HCT116 (cell line): ENCODE measurements at regions not wholly inside any gene's neighbourhood (a gene's known extent, or its start where the extent isn't known, plus 50 kb on each side); places are given as distances from the start of the nearest gene placed in this dataset.

ENCODE experiments used
- ATAC-seq: fragments of 200-7000 bp; cut with Tn5 transposase; 2 replicates; pipeline ENCODE4 v1.9.1; 2020; ENCODE audit warnings: mild to moderate bottlenecking, moderate library complexity
- BruUV-seq: library from RNA; stranded (reverse); fragments of 400-500 nt; replicated peaks from 2 replicates; lab custom pipeline; 2021; lab: Mats Ljungman, UMichigan
- CTCF ChIA-PET: fragments of 300-600 bp; sonication (Branson Sonifier 250); formaldehyde crosslinking; loops from one replicate; lab custom pipeline; 2021; ENCODE audit warnings: antibody characterized with exemption; lab: Charles Lee
- POLR2A ChIA-PET: fragments of 300-600, 350-600 bp; sonication (Branson Sonifier 250); formaldehyde crosslinking; loops from one replicate; lab custom pipeline; 2021; ENCODE audit warnings: antibody characterized with exemption; lab: Charles Lee
- RAD21 ChIA-PET, 2 experiments: fragments of 300-600 bp; sonication (Branson Sonifier 250); formaldehyde crosslinking; loops; one replicate each; lab custom pipeline; 2023; ENCODE audit warnings: low total read pairs in 2 of 2; ENCODE audit not compliant: uncharacterized antibody in 2 of 2, unreplicated experiment in 2 of 2, low non-redundant PET in 1 of 2; lab: Charles Lee
- DNase-seq: peaks from one replicate; pipeline ENCODE4 v3.0.0-alpha.2; 2010; ENCODE audit warnings: low read depth, low spot score
- H2AFZ ChIP-seq: fragments of 200-600 bp; shearing (Covaris generic), sonication (generic); 2 replicates; pipeline ENCODE4 v1.6.1; 2017; ENCODE audit warnings: low read depth, mixed run types, mixed read lengths, antibody characterized with exemption, low read length; ENCODE audit not compliant: poor library complexity, severe bottlenecking
- H3K27ac ChIP-seq: 2 replicates; pipeline ENCODE4 v1.5.1; 2012; ENCODE audit warnings: low read depth, low read length
- H3K27me3 ChIP-seq: fragments of 200-600 bp; sonication (generic); 2 replicates; pipeline ENCODE4 v1.6.1; 2016; ENCODE audit warnings: mixed run types, low read length, mixed read lengths; ENCODE audit not compliant: insufficient read depth
- H3K36me3 ChIP-seq, 2 experiments: fragments of 200-500 bp in 1 of 2; fragments of 200-600 bp in 1 of 2; sonication (Bioruptor generic) in 1 of 2; sonication (generic) in 1 of 2; 2 replicates each; pipeline versions ENCODE4 v1.5.1 to v1.6.1; 2014 to 2016; ENCODE audit warnings: low read length in 2 of 2, inconsistent platforms in 1 of 2, mixed read lengths in 1 of 2, mixed run types in 1 of 2; ENCODE audit not compliant: insufficient read depth in 2 of 2, control insufficient read depth in 1 of 2
- H3K4me1 ChIP-seq, 2 experiments: fragments of 200-600 bp in 1 of 2; sonication (generic) in 1 of 2; 2 replicates each; pipeline versions ENCODE4 v1.5.1 to v1.6.1; 2012 to 2017; ENCODE audit warnings: low read length in 2 of 2, inconsistent platforms in 1 of 2, mild to moderate bottlenecking in 1 of 2, mixed read lengths in 1 of 2, mixed run types in 1 of 2, moderate library complexity in 1 of 2; ENCODE audit not compliant: insufficient read depth in 2 of 2, control insufficient read depth in 1 of 2
- H3K4me2 ChIP-seq: fragments of 200-600 bp; sonication (generic); 2 replicates; pipeline ENCODE4 v1.6.1; 2017; ENCODE audit warnings: mixed run types, low read length, mixed read lengths
- H3K4me3 ChIP-seq, 2 experiments: fragments of 200-600 bp in 1 of 2; sonication (generic) in 1 of 2; replicated peaks in 1 of 2; 2 replicates each; pipeline ENCODE4 v1.5.1; 2011 to 2016; ENCODE audit warnings: low read length in 2 of 2, control low read depth in 1 of 2, low read depth in 1 of 2, mild to moderate bottlenecking in 1 of 2, mixed read lengths in 1 of 2, mixed run types in 1 of 2
- H3K79me2 ChIP-seq: fragments of 200-600 bp; sonication (generic); 2 replicates; pipeline ENCODE4 v1.6.1; 2017; ENCODE audit warnings: mild to moderate bottlenecking, mixed run types, low read length, moderate library complexity, mixed read lengths; ENCODE audit not compliant: insufficient read depth
- H3K9ac ChIP-seq: fragments of 200-600 bp; sonication (generic); 2 replicates; pipeline ENCODE4 v1.6.1; 2016; ENCODE audit warnings: low read length, mixed read lengths
- H3K9me2 ChIP-seq: fragments of 200-600 bp; sonication (generic), shearing (Covaris generic); 2 replicates; pipeline ENCODE4 v1.6.1; 2017; ENCODE audit warnings: mixed run types, mild to moderate bottlenecking, moderate library complexity; ENCODE audit not compliant: insufficient read depth
- H3K9me3 ChIP-seq, 2 experiments: fragments of 200-500 bp in 1 of 2; fragments of 200-600 bp in 1 of 2; sonication (Bioruptor generic) in 1 of 2; sonication (generic) in 1 of 2; 2 replicates each; pipeline ENCODE4 v1.6.1; 2014 to 2017; ENCODE audit warnings: low read length in 2 of 2, mixed read lengths in 2 of 2, inconsistent platforms in 1 of 2, low read depth in 1 of 2, mild to moderate bottlenecking in 1 of 2, mixed run types in 1 of 2, moderate library complexity in 1 of 2; ENCODE audit not compliant: control insufficient read depth in 1 of 2, insufficient read depth in 1 of 2
- H4K20me1 ChIP-seq: fragments of 200-600 bp; sonication (generic), shearing (Covaris generic); 2 replicates; pipeline ENCODE4 v1.6.1; 2017; ENCODE audit warnings: mixed run types, mild to moderate bottlenecking, moderate library complexity; ENCODE audit not compliant: insufficient read depth
- CEBPB ChIP-seq: IDR thresholded peaks from 2 replicates; pipeline ENCODE4 v1.6.1; 2012; ENCODE audit warnings: low read depth
- CTCF ChIP-seq, 3 experiments: fragments of 200-600 bp in 1 of 3; sonication (generic) in 1 of 3; IDR thresholded peaks in 2 of 3; conservative IDR thresholded peaks in 1 of 3; 2 replicates each; pipeline ENCODE4 v1.5.1; 2012 to 2017; ENCODE audit warnings: low read depth in 2 of 3, low read length in 2 of 3, antibody characterized with exemption in 1 of 3, borderline replicate concordance in 1 of 3, control low read depth in 1 of 3, mild to moderate bottlenecking in 1 of 3, mixed read lengths in 1 of 3, mixed run types in 1 of 3, moderate library complexity in 1 of 3; ENCODE audit not compliant: insufficient read depth in 1 of 3
- ELF1 ChIP-seq: IDR thresholded peaks from 2 replicates; pipeline ENCODE4 v1.6.1; 2012; ENCODE audit warnings: low read depth, borderline replicate concordance
- intact Hi-C: fragments of 100-400 bp; cut with micrococcal nuclease; formaldehyde crosslinking; loops from 2 replicates; pipeline ENCODE4 v1.10.0; 2022
- TF ChIP-seq, protein P1 (sequence below): IDR thresholded peaks from 2 replicates; pipeline ENCODE4 v1.6.1; 2011; ENCODE audit warnings: mild to moderate bottlenecking, low read length, moderate library complexity; ENCODE audit not compliant: insufficient replicate concordance; ENCODE audit errors: extremely low read depth
- TF ChIP-seq, protein P2 (sequence below): IDR thresholded peaks from 2 replicates; pipeline ENCODE4 v1.6.1; 2012; ENCODE audit warnings: low read depth

DNA sequence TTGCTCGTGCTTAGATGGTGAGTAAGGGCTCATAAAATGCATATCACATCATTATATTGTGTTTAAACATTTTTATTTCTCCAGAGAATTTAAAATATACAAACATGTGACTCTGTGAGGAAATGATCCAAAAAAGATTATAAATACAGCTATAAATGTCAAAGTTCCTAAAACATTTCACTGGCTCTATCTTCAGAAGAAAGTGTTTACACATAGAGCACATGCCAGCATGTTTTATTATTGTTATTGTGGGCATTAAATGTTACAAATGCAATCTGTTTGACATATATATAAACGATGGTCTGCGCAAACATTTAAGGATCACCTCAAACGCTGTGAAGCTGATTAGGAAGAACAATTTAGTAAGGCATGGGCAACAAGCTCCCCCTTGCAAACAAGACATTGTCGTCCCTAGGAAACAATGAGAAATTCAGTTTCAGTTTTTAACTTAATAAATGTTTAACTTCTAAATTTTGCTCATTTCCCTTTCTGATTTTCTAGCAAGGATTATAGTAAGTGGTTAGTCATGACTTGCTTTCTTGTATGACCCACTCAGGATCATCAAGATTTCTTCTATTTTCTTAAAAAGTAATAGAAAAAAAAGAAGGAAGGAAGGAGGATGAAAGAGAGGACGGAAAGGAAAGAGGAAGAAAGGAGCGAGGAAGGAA lies 207.5 kb downstream of the SATB1 start:
- CTCF ChIA-PET: no interaction called here
- POLR2A ChIA-PET: no interaction called here

More for the DNA sequence above, 207.5 kb downstream of the SATB1 start:
- H3K79me2 ChIP-seq: no peaks in the 10 kb centered on the region
- H3K9ac ChIP-seq: no peak overlapping the region
- TF ChIP-seq, protein P1, sequence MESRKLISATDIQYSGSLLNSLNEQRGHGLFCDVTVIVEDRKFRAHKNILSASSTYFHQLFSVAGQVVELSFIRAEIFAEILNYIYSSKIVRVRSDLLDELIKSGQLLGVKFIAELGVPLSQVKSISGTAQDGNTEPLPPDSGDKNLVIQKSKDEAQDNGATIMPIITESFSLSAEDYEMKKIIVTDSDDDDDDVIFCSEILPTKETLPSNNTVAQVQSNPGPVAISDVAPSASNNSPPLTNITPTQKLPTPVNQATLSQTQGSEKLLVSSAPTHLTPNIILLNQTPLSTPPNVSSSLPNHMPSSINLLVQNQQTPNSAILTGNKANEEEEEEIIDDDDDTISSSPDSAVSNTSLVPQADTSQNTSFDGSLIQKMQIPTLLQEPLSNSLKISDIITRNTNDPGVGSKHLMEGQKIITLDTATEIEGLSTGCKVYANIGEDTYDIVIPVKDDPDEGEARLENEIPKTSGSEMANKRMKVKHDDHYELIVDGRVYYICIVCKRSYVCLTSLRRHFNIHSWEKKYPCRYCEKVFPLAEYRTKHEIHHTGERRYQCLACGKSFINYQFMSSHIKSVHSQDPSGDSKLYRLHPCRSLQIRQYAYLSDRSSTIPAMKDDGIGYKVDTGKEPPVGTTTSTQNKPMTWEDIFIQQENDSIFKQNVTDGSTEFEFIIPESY: no peak
- TF ChIP-seq, protein P2, sequence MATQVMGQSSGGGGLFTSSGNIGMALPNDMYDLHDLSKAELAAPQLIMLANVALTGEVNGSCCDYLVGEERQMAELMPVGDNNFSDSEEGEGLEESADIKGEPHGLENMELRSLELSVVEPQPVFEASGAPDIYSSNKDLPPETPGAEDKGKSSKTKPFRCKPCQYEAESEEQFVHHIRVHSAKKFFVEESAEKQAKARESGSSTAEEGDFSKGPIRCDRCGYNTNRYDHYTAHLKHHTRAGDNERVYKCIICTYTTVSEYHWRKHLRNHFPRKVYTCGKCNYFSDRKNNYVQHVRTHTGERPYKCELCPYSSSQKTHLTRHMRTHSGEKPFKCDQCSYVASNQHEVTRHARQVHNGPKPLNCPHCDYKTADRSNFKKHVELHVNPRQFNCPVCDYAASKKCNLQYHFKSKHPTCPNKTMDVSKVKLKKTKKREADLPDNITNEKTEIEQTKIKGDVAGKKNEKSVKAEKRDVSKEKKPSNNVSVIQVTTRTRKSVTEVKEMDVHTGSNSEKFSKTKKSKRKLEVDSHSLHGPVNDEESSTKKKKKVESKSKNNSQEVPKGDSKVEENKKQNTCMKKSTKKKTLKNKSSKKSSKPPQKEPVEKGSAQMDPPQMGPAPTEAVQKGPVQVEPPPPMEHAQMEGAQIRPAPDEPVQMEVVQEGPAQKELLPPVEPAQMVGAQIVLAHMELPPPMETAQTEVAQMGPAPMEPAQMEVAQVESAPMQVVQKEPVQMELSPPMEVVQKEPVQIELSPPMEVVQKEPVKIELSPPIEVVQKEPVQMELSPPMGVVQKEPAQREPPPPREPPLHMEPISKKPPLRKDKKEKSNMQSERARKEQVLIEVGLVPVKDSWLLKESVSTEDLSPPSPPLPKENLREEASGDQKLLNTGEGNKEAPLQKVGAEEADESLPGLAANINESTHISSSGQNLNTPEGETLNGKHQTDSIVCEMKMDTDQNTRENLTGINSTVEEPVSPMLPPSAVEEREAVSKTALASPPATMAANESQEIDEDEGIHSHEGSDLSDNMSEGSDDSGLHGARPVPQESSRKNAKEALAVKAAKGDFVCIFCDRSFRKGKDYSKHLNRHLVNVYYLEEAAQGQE: no peak
- TF ChIP-seq CEBPB: no peak
- TF ChIP-seq CTCF (IDR thresholded peaks at IDR 0.05 in 2 of 3, conservative IDR thresholded peaks at IDR 0.05 in 1 of 3; ENCODE audit: borderline replicate concordance in 1 of 3, insufficient read depth in 1 of 3, low read depth in 2 of 3, low read length in 2 of 3): no peak
- TF ChIP-seq ELF1: no peak
- no peak overlapping the region for H3K27ac ChIP-seq
- H3K9me2 ChIP-seq: no peaks in the 10 kb centered on the region
- no peak overlapping the region for H3K4me3 ChIP-seq
- H4K20me1 ChIP-seq: no peaks in the 10 kb centered on the region
- ATAC-seq: no peak
- intact Hi-C loops: no loop called here
- H3K27me3 ChIP-seq: no peaks in the 10 kb centered on the region
- no peak for DNase-seq
- no peak overlapping the region for H2AFZ ChIP-seq
- BruUV-seq: no TSS peak
- RAD21 ChIA-PET: no interaction called here
- no peaks in the 10 kb centered on the region for H3K36me3 ChIP-seq
- no peak overlapping the region for H3K4me2 ChIP-seq
- no peaks in the 10 kb centered on the region for H3K4me1 ChIP-seq
- no peaks in the 10 kb centered on the region for H3K9me3 ChIP-seq
